Testis (tissue), 2 donors: ENCODE measurements at regions not wholly inside any gene's neighbourhood (a gene's known extent, or its start where the extent isn't known, plus 50 kb on each side); places are given as distances from the start of the nearest gene placed in this dataset.

ENCODE experiments used
- DNase-seq: peaks from one replicate; pipeline ENCODE4 v3.0.0-alpha.2; 2019
- H3K27ac ChIP-seq, 2 donors: fragments of 200-600 bp; sonication (generic); one replicate each; pipeline ENCODE4 v1.5.1; 2019
- H3K27me3 ChIP-seq: fragments of 200-600 bp; sonication (generic); one replicate; pipeline ENCODE4 v1.5.1; 2019
- H3K36me3 ChIP-seq: fragments of 200-600 bp; sonication (generic); one replicate; pipeline ENCODE4 v1.5.1; 2017; ENCODE audit warnings: low read depth; ENCODE audit errors: missing control alignments
- H3K4me1 ChIP-seq: fragments of 200-600 bp; sonication (generic); one replicate; pipeline ENCODE4 v1.5.1; 2019
- H3K4me3 ChIP-seq, 2 donors: fragments of 200-600 bp; sonication (generic); one replicate each; pipeline ENCODE4 v1.5.1; 2017 to 2019
- H3K9me3 ChIP-seq: fragments of 200-600 bp; sonication (generic); one replicate; pipeline ENCODE4 v1.5.1; 2017
- POLR2A ChIP-seq: fragments of 450-650 bp; IDR thresholded peaks from one replicate; pipeline ENCODE4 v1.6.1; 2017; ENCODE audit warnings: antibody characterized with exemption, mild to moderate bottlenecking, moderate library complexity
- WGBS, 2 donors: methylation state at CpG; one replicate each; pipeline ENCODE4 v1.1.5; 2018; 5-methylcytosine and 5-hydroxymethylcytosine counted together
- intact Hi-C: fragments of 100-400 bp; cut with DNase I; formaldehyde crosslinking; loops from one replicate; pipeline ENCODE4 v1.15.1; 2023; ENCODE audit warnings: low total_unique reads
- TF ChIP-seq, protein P1 (sequence below), 3 experiments: fragments of 450-650 bp in 2 of 3; fragments of 200-600 bp in 1 of 3; sonication (generic) in 1 of 3; IDR thresholded peaks; one replicate each; pipeline ENCODE4 v1.5.1; 2016 to 2019; ENCODE audit warnings: antibody characterized with exemption in 3 of 3, mild to moderate bottlenecking in 2 of 3, moderate library complexity in 1 of 3

GRCh38 chr7:138304071-138304320 is 156.1 kb upstream of the TRIM24 start:
- H3K9me3 ChIP-seq = no peaks in the 10 kb centered on the region
- no peak for DNase-seq
- no peak overlapping the region for H3K4me3 ChIP-seq
- intact Hi-C loops = no loop called here
- no peaks in the 10 kb centered on the region for H3K36me3 ChIP-seq
- TF ChIP-seq POLR2A = no peak
- TF ChIP-seq, protein P1, sequence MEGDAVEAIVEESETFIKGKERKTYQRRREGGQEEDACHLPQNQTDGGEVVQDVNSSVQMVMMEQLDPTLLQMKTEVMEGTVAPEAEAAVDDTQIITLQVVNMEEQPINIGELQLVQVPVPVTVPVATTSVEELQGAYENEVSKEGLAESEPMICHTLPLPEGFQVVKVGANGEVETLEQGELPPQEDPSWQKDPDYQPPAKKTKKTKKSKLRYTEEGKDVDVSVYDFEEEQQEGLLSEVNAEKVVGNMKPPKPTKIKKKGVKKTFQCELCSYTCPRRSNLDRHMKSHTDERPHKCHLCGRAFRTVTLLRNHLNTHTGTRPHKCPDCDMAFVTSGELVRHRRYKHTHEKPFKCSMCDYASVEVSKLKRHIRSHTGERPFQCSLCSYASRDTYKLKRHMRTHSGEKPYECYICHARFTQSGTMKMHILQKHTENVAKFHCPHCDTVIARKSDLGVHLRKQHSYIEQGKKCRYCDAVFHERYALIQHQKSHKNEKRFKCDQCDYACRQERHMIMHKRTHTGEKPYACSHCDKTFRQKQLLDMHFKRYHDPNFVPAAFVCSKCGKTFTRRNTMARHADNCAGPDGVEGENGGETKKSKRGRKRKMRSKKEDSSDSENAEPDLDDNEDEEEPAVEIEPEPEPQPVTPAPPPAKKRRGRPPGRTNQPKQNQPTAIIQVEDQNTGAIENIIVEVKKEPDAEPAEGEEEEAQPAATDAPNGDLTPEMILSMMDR (IDR thresholded peaks at IDR 0.05) = no peak
- H3K27me3 ChIP-seq = no peaks in the 10 kb centered on the region
- H3K4me1 ChIP-seq = no peaks in the 10 kb centered on the region
- WGBS, 2 donors = 89 to 100% methylated on average over 1 of the region's 1 CpG
- H3K27ac ChIP-seq = no peak overlapping the region

DNA sequence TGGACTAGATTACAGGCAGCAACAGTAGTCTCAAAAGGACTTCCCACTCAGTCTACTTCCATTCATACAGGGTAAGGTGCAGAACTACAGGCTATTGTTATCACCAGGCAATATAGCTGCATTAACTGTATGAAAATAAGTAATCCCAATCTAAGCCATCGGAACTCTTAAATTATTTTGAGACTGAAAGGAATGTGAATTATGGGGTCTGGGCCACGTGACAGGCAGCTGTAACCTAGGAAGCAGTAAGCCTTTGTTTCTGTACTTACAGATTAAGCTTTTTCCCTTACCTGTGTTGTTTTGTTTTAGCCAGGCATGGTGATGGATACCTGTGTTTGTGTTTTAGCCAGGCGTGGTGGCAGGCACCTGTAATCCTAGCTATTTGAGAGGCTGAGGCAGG is 152.4 kb upstream of the TRIM24 start:
- Histone ChIP-seq H3K27ac (no peak overlapping the region), H3K9me3 (no peaks in the 10 kb centered on the region), H3K27me3 (no peaks in the 10 kb centered on the region), H3K36me3 (no peaks in the 10 kb centered on the region), H3K4me3 (no peak overlapping the region), H3K4me1 (no peaks in the 10 kb centered on the region)
- DNase-seq = no peak
- TF ChIP-seq POLR2A = no peak
- TF ChIP-seq, protein P1 (IDR thresholded peaks at IDR 0.05) = no peak
- intact Hi-C loops = no loop called here
- 89 to 90% methylated on average over 3 of the region's 3 CpGs for WGBS, 2 donors

- H3K27me3 ChIP-seq = no peaks in the 10 kb centered on the region
- 83 to 92% methylated on average over 1 of the region's 1 CpG for WGBS, 2 donors
- H3K9me3 ChIP-seq = no peaks in the 10 kb centered on the region
- DNase-seq = no peak
- TF ChIP-seq, protein P1 (IDR thresholded peaks at IDR 0.05) = no peak
- no peak for TF ChIP-seq POLR2A
- no peak overlapping the region for H3K27ac ChIP-seq
- no peak overlapping the region for H3K4me3 ChIP-seq
- H3K36me3 ChIP-seq = no peaks in the 10 kb centered on the region
- no peaks in the 10 kb centered on the region for H3K4me1 ChIP-seq
- intact Hi-C loops = no loop called here
Observed at GRCh38 chr7:138308136-138308535, 151.9 kb upstream of the TRIM24 start.

DNA sequence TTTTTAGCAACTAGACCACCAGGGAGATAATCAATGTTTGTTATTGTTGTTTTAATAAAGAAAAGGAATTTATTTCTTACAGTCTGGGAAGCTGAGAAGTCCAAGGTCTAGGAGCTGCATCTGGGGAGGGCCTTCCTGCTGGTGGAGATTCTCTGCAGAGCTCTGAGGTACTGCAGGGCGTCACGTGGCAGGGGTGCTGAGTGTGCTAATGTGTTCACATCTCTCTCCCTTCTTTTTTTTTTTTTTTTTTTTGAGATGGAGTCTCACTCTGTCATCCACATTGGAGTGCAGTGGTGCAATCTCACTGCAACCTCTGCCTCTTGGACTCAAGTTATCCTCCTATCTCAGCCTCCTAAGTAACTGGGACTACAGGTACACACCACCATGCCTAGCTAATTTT is 150.9 kb upstream of the TRIM24 start:
- WGBS, 2 donors = 68 to 77% methylated on average over 2 of the region's 2 CpGs

GRCh38 chr7:138313829-138314178 is 146.3 kb upstream of the TRIM24 start:
- Histone ChIP-seq H3K36me3 (no peaks in the 10 kb centered on the region), H3K4me1 (no peaks in the 10 kb centered on the region), H3K27ac (no peak overlapping the region), H3K4me3 (no peak overlapping the region), H3K27me3 (no peaks in the 10 kb centered on the region), H3K9me3 (no peaks in the 10 kb centered on the region)
- TF ChIP-seq, protein P1 (IDR thresholded peaks at IDR 0.05) = no peak
- no peak for TF ChIP-seq POLR2A
- DNase-seq = no peak
- intact Hi-C loops = no loop called here
- WGBS, 2 donors = 55 to 71% methylated on average over 2 of the region's 2 CpGs

More for the DNA sequence above, 150.9 kb upstream of the TRIM24 start:
- H3K27ac ChIP-seq = no peak overlapping the region
- DNase-seq = no peak
- H3K4me3 ChIP-seq = no peak overlapping the region
- H3K9me3 ChIP-seq = no peaks in the 10 kb centered on the region
- intact Hi-C loops = no loop called here
- no peaks in the 10 kb centered on the region for H3K27me3 ChIP-seq
- no peaks in the 10 kb centered on the region for H3K36me3 ChIP-seq
- TF ChIP-seq POLR2A = no peak
- TF ChIP-seq, protein P1 (IDR thresholded peaks at IDR 0.05) = no peak
- H3K4me1 ChIP-seq = no peaks in the 10 kb centered on the region
